Globus pallidus (tissue), 1 donor: ENCODE measurements at regions not wholly inside any gene's neighbourhood (a gene's known extent, or its start where the extent isn't known, plus 50 kb on each side); places are given as distances from the start of the nearest gene placed in this dataset.
"Not testable (repeated sequence)": the region's sequence is repeated elsewhere in the genome, so short reads cannot be mapped to it uniquely, and the experiment has no call there.

Experiments used
- DNase-seq: peaks from one replicate; pipeline ENCODE4 v3.0.0-alpha.2; 2015; ENCODE audit warnings: low spot score

GRCh38 chr16:88303890-88304819 lies 78.6 kb upstream of the ZNF469 start:
- no peak for DNase-seq

GRCh38 chr16:88305176-88305575 lies 77.6 kb upstream of the ZNF469 start:
- no peak for DNase-seq

- DNase-seq: no peak
These were observed 76.3 kb upstream of the ZNF469 start for GRCh38 chr16:88306411-88306810.

GRCh38 chr16:88306860-88307545 lies 75.8 kb upstream of the ZNF469 start:
- no peak for DNase-seq

GRCh38 chr16:88308441-88309173 lies 74.2 kb upstream of the ZNF469 start:
- DNase-seq: no peak

- DNase-seq: no peak
These were observed 73.4 kb upstream of the ZNF469 start for GRCh38 chr16:88309174-88309907.

- DNase-seq: no peak
These were observed 72.9 kb upstream of the ZNF469 start for GRCh38 chr16:88309908-88310265.

GRCh38 chr16:88310796-88311605 lies 71.8 kb upstream of the ZNF469 start:
- no peak for DNase-seq

- DNase-seq: not testable (repeated sequence)
These were observed 70.9 kb upstream of the ZNF469 start for GRCh38 chr16:88311860-88312259.

GRCh38 chr16:88312732-88313131 lies 70.0 kb upstream of the ZNF469 start:
- no peak for DNase-seq

- no peak for DNase-seq
These were observed 67.7 kb upstream of the ZNF469 start for GRCh38 chr16:88314991-88315542.

GRCh38 chr16:88315543-88316105 lies 67.1 kb upstream of the ZNF469 start:
- DNase-seq: no peak

- no peak for DNase-seq
These were observed 66.6 kb upstream of the ZNF469 start for GRCh38 chr16:88316151-88316550.

GRCh38 chr16:88316941-88317612 lies 65.7 kb upstream of the ZNF469 start:
- no peak for DNase-seq

- DNase-seq: no peak
These were observed 65.2 kb upstream of the ZNF469 start for GRCh38 chr16:88317613-88317965.

GRCh38 chr16:88318051-88318450 lies 64.7 kb upstream of the ZNF469 start:
- DNase-seq: no peak

GRCh38 chr16:88318521-88318920 lies 64.2 kb upstream of the ZNF469 start:
- no peak for DNase-seq

GRCh38 chr16:88319116-88319965 lies 63.4 kb upstream of the ZNF469 start:
- DNase-seq: no peak
